HS-5 (cell line): ENCODE measurements at regions not wholly inside any gene's neighbourhood (a gene's known extent, or its start where the extent isn't known, plus 50 kb on each side); places are given as distances from the start of the nearest gene placed in this dataset.
"Not testable (repeated sequence)": the region's sequence is repeated elsewhere in the genome, so short reads cannot be mapped to it uniquely, and the experiment has no call there.

ENCODE experiments used
- DNase-seq: peaks from one replicate; pipeline ENCODE4 v3.0.0-alpha.2; 2012; ENCODE audit warnings: low read depth

DNA sequence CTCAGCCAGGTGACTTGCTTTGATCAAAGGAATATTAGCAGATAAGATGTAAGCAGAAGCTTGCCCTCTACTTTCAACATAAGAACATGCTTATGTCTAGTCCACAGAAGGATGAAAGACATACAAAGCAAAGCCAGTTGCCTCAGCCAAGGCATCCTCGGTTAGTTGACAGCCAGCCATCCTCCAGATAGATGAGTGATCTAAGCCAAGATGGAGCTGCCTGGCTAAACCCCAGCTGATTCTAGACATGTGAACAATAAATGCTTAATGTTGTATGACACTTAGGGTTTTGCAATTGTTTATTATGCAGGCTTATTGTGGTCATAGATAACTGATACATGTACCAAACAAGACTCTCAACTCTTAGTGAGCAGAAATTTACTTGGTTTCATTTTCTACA is 157.6 kb upstream of the TMTC2 start:
- no peak for DNase-seq

DNA sequence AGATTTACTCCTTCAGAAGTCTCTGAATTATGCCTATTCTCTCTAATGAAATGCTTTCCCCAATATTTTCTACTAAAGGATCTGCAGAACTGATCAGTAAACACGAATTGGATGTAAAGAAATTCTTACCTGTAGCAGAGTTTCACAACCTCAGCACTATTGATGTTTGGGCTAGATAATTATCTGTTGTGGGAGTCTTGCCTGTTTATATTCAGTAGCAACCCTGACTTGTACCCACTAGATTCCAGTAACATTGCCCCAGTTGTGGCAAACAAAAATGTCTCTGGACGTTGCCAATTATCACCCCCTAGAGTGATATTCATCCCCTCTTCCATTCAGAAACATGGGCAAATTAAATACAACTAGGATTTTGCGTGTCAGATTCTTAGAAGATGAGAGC is 156.8 kb upstream of the TMTC2 start:
- DNase-seq: no peak

DNA sequence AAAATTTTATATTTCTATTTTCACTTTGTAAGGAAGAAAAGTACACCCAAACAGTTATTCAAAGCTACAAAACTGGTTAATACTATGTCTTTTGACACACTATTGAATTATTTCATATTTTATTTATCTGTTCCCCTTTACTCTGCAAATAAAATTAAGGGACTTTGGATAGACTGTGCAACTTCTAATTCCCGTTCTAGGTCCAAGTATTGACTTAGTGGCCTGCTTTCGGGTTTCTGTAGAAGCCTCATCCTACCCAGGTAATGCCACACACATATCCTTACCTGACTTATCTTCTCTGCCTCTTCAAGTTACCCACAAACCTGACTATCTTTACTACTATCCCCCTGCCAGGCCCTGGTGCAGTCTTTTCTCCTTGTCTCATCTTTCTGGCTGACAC is 156.3 kb upstream of the TMTC2 start:
- DNase-seq: no peak

DNA sequence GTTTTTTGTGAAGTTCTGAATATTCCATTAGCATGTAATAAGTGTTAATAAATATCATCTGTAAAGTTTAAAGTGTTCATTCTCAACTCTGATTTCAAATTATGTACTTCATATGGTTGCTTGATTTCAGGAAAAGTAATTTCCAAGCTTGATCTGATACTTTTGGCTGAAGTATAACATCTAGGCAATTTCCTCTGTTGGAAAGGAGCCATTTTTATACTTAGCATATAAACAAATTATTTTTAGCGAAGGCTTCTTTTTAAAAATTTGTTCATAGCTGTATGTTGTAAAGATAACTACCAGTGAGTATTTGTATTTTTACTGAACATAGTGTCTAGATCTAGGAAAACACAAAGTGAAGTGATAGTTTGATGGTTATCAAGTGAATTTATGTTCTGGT is 153.4 kb upstream of the TMTC2 start:
- no peak for DNase-seq

DNA sequence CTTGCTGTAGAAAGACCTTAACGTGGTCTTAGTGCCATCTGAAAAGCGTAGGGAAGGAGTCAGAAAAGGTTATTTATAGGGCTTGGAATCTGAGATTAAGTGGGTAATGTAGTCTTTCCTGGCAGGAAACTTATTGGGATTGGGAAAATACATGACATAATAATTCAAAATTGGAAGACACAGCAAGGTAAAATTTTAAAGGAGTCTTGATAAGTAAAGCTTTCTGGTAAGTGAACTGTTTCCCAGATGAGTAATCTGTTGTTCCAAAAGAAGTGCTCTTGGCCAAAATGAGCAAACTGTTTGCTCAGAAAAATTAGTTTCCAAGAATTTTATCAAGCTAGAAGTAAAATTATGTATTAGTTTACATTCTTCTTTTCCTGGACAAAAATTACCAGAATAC is 149.3 kb upstream of the TMTC2 start:
- DNase-seq: no peak

DNA sequence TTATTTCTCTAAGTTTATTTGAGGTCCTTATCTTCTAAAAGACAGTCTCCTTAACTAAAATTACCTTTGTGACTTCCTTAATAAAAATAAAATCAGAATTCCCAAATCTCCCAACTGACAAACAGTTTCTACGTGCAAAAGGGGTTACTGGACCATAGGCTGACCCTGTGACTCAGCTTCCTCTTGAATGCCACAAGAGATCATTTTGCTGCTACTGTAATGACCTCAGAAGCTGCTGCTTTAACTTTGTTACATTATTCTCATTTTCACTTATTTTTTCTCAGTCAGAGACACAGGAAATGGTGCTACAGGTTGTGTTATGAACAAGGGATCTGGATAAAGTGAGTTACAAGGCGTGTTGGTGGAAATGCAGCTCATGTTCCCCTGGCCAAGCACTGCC is 132.2 kb upstream of the TMTC2 start:
- DNase-seq: no peak

DNA sequence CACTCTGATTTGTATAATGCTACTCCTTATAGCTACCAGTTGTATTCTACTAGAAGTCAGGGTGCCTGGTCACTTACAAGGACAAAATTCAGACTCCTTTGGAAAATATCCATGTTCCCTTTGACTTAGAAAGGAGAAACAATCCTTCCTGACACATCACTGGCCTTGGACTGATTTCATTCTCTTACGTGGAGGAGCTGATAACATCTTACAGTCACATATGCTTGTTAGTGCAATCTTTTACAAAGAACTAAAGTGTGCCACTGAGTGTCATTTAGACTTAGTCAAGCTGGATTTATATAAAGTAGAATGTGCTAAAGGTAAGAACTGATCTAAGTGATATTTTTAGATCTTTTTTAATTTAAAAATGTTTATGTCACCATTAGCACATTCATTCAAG is 131.0 kb upstream of the TMTC2 start:
- DNase-seq: no peak

DNA sequence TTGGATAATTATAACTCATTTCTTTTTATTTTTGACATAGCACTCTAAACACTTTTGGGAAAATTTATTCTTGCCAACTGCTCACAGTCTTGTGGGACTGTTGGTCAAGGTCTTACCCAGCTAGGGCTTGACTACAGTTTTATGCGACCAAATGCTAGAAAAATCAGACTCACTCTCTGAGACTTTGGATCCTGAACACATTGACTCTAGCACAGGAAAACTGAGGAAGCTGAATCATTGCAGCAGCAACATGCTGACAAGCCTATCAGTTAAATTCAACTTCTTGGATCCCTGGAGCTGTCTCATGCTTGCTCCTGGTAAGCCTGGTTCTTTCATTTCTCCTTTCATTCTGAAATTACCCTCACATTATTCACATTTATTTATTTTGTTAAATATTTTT is 120.7 kb upstream of the TMTC2 start:
- DNase-seq: no peak

DNA sequence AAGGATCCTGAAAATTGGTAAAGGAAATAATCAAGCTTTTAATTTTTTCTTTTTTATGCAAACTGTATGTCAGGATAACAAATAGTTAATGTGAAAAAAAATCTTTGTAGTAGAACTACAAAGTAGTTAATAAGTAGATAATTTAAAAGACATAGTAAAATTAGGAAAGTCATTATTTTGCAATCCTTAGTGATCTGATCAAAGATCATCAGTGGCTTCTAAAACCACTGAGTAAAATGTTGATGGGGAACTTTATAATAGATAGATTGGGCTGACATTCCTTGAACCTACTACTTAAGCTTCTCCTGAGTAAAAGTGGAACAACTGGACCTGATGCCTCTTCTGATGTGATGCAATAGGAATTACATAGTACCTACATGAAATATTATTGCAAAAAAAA is 119.0 kb upstream of the TMTC2 start:
- no peak for DNase-seq

DNA sequence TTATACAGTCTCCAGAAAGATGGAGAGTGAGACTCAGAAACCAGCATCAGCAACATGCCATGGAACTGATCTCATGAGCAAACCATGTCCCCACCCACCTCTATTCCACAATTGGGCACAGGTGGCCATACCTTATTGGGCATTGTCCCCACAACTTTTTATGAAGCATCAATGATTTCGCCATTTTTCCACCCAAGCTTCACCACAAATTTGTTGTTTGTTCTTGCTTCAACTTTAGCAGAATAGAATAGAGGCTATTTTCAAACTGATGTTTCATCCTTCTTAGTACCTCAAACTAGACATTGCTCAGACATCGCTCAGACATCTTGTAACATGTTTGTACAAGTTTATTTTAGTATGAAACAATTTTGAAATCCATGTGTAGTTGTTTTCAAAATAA is 112.5 kb upstream of the TMTC2 start:
- DNase-seq: no peak

DNA sequence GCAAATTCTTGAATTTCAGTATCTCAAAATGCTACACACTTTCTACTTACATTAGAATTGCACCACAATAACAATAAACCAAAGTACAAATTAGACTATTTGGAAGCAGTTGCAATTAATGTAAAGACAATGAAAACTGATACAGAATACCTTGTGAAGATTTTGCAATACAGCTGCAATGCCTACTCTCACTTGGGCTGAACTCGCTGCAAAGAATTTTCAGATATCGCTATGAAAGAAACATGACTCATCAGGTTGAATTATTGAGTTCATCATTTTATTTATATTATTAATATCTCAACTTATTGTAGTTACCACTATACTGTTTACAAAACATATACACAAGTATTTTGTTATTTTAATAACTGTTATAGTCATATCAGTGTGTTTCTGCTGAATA is 108.0 kb upstream of the TMTC2 start:
- no peak for DNase-seq

DNA sequence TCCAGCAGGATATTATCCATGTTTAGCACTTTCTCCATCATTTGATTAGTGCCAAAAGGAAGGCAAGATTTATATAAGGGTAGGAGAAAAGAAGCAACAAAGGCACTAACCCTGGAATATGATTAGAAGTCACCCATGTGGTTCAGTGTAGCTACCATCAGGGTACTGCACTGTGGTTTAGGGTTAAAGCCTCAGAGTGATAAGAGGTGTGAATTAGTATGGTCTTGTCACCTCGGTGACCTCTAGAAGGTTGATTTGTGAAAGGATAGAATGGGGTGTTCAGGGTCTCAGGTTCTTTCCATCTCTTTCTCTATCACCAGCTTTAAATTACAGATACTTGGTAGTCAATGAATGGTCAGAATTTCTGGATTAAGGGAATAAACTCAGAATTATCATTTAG is 103.0 kb upstream of the TMTC2 start:
- DNase-seq: no peak

DNA sequence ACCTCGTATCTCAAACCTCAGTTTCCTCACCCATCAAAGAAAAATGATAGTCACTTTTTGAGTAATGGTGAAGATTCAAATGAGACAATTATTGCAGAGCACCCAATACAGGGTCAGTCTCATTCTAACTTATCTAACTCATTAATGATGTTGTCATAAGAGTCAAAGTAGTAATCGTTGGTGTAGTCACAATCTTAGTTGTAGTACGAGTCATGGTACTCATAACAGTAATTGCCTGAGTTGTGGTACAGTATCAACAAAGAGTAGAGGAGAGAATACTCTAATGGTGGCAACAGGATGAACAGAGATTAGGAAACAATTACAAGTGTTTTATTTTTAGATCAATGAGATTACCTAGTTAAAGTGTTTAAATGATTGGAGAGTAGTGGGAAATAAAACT is 93.6 kb upstream of the TMTC2 start:
- no peak for DNase-seq

DNA sequence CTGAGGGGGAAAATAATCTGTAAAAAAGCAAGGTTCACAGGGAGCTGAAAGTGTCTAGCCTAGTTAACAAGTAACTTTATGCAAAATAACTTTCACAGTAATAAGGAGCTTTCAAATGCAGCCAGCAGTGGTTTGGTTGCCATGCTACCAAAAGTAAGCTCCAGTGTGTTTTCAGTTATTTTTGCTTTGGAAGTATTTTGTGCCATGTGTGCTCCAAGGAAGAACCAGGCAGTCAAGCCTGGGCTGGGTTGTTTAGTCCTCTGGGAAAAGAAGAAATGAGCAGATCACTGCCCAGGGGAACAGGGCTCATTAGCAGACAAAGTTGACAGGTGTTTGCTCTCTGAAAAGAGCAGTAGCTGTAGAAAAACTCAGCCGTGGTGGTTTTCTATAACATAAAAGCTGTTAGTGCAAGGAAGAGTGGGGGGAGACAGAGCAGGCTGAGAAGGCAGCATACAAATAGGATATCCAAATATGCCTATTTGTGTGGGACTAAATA is 92.8 kb upstream of the TMTC2 start:
- no peak for DNase-seq

DNA sequence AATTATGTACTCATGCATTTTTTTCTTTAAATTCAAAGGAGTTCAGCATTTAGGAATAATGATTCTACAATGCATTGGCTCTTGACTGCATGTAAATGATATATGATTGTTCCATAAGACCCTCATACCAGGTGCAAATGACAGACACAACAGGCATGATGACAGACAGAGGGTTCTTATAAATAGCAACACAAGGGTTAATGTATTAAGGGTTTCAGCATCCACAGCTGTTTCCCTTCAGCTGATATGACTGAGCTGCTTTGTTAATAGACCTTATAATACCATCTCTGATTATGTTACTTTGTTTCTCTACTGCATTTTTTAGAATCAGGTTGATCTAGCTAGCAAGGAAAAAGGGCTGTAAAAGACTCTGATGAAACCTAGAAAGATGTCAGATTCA is 90.8 kb upstream of the TMTC2 start:
- no peak for DNase-seq

DNA sequence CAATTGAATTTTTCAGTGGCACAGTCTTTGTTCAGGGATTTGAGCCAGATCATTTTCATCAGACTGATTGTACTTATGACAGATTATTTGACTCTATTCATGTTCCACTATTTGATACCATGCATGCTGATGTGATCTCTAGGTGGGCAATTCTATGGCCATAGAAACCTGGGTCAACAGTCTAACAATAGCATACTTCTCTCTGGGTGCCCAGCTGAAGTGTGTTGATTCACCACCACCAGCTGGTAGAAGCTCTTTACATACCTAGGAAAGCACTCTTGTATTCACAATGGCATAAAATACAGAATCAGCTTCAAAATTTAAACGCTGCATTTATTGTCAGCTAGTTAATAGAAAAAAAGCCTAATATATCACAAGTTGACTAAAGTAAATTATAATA is 90.2 kb upstream of the TMTC2 start:
- DNase-seq: no peak

DNA sequence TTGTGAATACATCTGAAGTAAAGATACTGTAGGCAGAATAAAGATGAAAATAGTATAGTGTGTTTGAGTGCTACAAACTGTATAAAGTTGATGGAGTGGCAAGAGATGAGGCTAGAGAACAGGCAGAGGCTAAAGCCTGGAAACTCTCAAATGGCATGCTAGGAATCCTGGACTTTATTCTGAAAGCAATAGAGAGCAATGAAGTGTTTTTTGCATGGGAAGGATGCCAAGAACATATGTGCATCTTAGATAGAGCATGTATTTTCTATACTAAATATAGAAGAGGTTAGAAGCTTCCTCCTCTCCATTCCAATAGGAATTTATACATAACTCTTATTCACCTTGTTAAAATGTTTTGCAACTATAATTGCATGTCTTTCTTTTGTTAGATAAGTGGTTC is 86.3 kb upstream of the TMTC2 start:
- DNase-seq: no peak

DNA sequence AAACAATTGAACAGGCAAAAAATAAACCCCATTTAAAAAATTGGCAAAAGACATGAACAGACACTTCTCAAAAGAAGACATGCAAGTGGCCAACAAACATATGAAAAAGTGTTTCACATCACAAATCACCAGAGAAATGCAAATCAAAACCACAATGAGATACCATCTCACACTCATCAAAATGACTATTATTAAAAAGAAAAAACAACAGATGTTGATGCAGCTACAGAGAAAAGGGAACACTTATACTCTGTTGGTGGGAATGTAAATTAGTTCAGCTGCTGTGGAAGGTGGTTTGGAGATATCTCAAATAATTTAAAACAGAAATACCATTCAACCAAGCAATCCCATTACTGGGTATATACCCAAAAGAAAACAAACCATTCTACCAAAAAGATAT is 83.1 kb upstream of the TMTC2 start:
- not testable (repeated sequence) for DNase-seq

DNA sequence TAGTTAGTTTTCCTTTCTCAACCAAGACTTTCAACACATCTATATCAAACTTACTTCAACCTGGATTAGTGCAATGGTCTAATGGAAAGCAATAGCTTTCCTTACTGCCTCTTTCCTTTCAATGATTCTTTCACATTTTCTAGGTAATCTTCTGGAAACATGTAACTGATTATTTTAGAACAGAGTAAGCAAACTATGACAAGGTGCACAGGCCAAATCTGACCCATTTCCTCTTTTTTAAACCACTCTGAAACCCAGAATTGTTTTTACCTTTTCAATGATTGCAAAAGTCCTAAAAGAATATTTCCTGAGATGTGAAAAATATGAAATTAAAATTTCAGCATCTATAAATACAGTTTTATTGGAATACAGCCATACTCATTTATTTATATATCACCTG is 81.6 kb upstream of the TMTC2 start:
- no peak for DNase-seq

DNA sequence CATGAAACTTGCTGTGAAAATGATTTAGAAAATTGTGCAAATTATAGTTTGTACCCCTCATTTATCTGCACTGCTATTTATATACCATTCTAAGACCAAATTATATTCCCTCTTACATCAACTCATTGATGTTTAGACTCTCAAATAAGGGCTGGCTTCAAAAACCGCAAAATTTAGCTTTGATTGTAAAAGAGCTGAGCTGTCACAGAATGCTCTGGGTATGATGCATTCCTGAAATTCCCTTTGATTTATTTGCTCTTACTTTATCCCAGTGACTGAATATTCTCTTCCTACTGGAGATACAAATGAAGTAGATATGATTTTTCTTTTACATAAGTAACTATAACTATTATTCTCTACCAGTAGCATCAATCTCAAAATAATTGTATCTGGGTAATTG is 78.0 kb upstream of the TMTC2 start:
- peak; percentile 61 for DNase-seq

DNA sequence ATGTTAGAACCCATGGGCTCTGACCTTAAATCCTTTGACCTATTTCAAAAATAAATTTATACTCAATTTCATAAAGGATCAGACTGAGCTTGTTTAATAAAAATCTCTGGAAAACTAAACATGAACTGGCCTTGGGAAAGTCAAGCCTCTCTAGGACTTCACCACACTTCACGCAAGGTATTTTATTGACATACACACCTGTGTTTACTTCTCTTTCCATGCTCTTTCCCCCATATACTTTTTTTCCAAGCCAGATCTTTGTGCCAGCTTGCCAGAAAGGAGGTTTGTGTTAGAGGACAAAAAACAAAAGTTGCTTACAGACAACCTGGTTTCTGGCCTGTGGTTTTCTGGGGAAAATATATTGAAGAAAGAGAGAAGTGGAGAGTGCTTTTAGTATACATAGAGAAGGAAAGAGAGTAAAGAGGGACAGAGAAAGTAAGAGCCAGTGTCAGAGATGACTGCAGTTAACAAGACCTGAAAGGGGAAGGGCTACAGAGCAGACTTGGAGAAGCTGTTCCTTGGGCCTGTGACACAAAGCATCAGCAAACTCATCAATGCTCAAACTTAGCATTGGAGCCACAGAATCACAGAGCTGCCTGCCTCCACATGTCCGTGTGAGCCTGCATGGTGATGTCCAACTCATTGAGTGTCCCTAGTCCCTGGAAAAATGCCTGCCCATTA is 77.3 kb upstream of the TMTC2 start:
- DNase-seq: no peak

DNA sequence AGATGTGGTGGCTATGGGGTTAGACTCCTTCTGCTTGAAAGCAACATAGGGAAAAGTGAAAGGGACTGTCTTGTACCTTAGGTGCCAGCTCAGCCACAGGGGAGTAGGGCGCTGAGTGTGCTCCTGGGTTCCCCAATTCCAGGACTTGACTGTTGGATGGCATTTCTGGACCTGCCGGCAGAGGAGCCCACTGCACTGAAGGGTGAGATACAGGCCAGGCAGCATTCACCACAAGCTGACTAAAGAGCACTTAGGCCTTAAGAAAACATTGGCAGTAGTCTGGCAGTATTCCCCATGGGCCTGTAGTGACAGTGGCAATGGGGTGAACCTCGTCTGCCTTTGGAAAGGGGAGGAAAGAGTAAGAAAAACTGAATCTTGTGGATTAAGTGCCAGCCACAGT is 67.1 kb upstream of the TMTC2 start:
- DNase-seq: no peak

DNA sequence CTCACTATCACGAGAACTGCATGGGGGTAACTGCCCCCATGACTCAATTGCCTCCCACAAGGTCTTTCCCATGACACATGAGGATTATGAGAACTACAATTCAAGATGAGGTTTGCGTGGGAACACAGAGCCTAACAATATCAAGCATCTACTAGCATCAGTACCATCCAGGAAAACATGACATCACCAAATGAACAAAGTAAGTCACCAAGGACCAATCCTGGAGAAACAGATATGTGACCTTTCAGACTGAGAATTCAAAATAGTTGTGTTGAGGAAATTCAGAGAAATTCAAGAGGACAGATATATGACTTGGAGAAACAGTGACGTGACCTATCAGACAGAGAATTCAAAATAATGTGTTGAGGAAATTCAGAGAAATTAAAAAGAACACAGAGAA is 65.8 kb upstream of the TMTC2 start:
- no peak for DNase-seq

DNA sequence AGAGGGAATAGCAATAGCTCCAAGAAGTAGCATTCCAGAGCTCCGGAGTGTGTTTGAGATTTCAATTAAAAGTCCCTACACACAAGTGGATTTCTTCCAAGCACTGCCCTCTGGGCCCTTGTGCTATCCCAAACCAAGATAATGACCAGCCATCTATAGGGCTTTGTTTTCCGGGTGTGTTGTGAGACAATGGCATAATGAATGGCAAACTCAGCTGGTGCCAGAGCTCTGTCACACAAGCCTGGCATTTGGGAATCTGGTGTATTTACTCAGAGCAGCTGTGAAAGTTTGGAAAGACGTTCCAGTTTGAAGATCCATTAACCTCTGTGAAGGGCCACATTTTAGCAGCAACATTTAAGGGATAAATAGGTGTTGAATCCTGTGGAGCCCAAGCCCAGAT is 61.2 kb upstream of the TMTC2 start:
- no peak for DNase-seq

DNA sequence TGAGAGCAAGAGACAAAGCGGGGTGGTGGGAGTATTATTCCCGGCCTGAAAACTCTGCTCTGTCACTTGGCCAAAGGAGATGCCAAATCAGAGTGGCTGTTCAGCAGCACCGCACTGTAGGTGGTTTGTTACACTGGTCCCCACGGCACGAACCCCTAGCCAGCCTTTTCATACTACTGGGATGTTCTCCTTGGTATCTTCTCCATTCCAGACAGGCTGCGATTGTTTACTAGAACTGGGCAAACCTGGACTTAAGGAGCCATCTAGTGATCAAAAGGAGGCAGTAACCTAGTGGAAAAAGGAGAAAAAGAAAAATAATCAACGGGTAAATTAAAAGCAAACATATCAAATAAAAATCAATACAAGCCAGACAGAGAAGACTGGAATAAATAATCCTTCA is 58.9 kb upstream of the TMTC2 start:
- peak; percentile 9 for DNase-seq
